Mucosa of descending colon (tissue), 3 donors: ENCODE measurements at regions not wholly inside any gene's neighbourhood (a gene's known extent, or its start where the extent isn't known, plus 50 kb on each side); places are given as distances from the start of the nearest gene placed in this dataset.

Experiments
- ATAC-seq: fragments of 200-7000 bp; cut with Tn5 transposase; one replicate; pipeline ENCODE4 v1.9.1; 2020; ENCODE audit warnings: mild to moderate bottlenecking, moderate library complexity
- DNase-seq, 3 donors: peaks; one replicate each; pipeline ENCODE4 v3.0.0-alpha.2; 2020
- H3K36me3 ChIP-seq: fragments of 200-600 bp; one replicate; pipeline ENCODE4 v1.8.0; 2021; ENCODE audit warnings: low read depth, mild to moderate bottlenecking
- H3K4me1 ChIP-seq: fragments of 200-600 bp; one replicate; pipeline ENCODE4 v1.8.0; 2021; ENCODE audit warnings: low read depth, mild to moderate bottlenecking
- H3K4me3 ChIP-seq: fragments of 200-600 bp; one replicate; pipeline ENCODE4 v1.8.0; 2021; ENCODE audit warnings: mild to moderate bottlenecking
- H3K9me3 ChIP-seq: fragments of 200-600 bp; one replicate; pipeline ENCODE4 v1.8.0; 2021; ENCODE audit warnings: mild to moderate bottlenecking
- intact Hi-C, 2 donors: fragments of 100-400 bp; cut with DNase I in 1 of 2; cut with micrococcal nuclease in 1 of 2; formaldehyde crosslinking; loops; one replicate each; pipeline versions ENCODE4 v1.11.0 to v1.11.1; 2022; cut with DNase I, micrococcal nuclease
- TF ChIP-seq, protein P1 (sequence below): fragments of 200-600 bp; IDR thresholded peaks from one replicate; pipeline ENCODE4 v1.8.0; 2022; ENCODE audit warnings: antibody characterized with exemption, mild to moderate bottlenecking
- donor health status: DM: no; HTN: no; CAD: no; lungs with moderate emphysema.
- donor health status: DM: no; HTN: no; CAD: no.
- donor health status: DM: no; HTN: yes; CAD: no.

DNA sequence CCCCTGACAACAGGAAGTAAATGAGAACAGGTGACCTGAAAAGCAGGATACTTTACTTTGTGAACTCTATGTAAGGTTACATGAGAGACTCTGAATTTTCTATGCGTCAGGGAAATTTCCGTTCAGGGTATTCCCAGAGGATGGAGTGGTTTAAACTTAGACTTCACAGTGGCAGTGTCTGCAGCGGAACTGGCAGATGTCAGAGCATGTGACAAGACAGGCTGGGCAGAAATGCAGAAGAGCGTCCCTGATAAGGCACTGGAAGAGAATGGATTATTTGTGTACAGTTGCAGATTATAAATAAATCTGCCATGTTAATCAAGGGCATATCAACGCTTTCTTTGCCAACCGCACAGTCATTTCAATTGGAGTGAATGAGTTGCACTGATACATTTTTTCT, 598.4 kb upstream of the ZNF717 start:
- no peaks in the 10 kb centered on the region for H3K36me3 ChIP-seq
- no peaks in the 10 kb centered on the region for H3K4me1 ChIP-seq
- no peak for ATAC-seq
- H3K4me3 ChIP-seq: no peak overlapping the region
- TF ChIP-seq, protein P1, sequence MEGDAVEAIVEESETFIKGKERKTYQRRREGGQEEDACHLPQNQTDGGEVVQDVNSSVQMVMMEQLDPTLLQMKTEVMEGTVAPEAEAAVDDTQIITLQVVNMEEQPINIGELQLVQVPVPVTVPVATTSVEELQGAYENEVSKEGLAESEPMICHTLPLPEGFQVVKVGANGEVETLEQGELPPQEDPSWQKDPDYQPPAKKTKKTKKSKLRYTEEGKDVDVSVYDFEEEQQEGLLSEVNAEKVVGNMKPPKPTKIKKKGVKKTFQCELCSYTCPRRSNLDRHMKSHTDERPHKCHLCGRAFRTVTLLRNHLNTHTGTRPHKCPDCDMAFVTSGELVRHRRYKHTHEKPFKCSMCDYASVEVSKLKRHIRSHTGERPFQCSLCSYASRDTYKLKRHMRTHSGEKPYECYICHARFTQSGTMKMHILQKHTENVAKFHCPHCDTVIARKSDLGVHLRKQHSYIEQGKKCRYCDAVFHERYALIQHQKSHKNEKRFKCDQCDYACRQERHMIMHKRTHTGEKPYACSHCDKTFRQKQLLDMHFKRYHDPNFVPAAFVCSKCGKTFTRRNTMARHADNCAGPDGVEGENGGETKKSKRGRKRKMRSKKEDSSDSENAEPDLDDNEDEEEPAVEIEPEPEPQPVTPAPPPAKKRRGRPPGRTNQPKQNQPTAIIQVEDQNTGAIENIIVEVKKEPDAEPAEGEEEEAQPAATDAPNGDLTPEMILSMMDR: no peak
- DNase-seq: no peak
- intact Hi-C loops: no loop called here
- peaks cover 17% of the 10 kb centered on the region for H3K9me3 ChIP-seq

- H3K36me3 ChIP-seq: no peaks in the 10 kb centered on the region
- ATAC-seq (no peak), DNase-seq (no peak)
- H3K4me1 ChIP-seq: no peaks in the 10 kb centered on the region
- peaks cover 19% of the 10 kb centered on the region for H3K9me3 ChIP-seq
- intact Hi-C loops: no loop called here
- TF ChIP-seq, protein P1: no peak
- H3K4me3 ChIP-seq: no peak overlapping the region
Measured at GRCh38 chr3:76387000-76387399, 601.7 kb upstream of the ZNF717 start.

- DNase-seq (no peak), ATAC-seq (no peak)
- Histone ChIP-seq H3K36me3 (no peaks in the 10 kb centered on the region), H3K4me3 (no peak overlapping the region), H3K4me1 (no peaks in the 10 kb centered on the region), H3K9me3 (no peaks in the 10 kb centered on the region)
- intact Hi-C loops: no loop called here
- TF ChIP-seq, protein P1: no peak
Measured at GRCh38 chr3:76400141-76400540, 614.8 kb upstream of the ZNF717 start.

DNA sequence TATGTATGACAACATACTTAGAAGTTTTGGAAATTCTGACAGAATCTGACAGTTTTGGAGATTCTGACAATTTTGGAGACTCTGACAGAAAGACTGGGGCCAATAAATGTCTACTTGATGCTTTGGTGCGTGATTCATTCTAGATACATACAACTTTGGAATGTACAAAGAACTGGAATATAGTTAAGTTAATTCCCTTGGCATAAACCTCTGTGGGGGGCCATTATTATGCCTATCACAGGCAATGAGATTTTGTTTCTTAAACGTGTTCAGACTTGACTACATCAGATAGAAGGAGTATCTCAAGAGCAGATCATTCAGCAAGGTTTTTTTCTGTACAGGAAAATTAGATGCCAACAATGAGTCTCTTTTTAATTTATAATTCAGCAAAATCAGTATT, 617.6 kb upstream of the ZNF717 start:
- no peaks in the 10 kb centered on the region for H3K36me3 ChIP-seq
- ATAC-seq (no peak), DNase-seq (no peak)
- H3K4me3 ChIP-seq: no peak overlapping the region
- no peaks in the 10 kb centered on the region for H3K9me3 ChIP-seq
- intact Hi-C loops: no loop called here
- TF ChIP-seq, protein P1: no peak
- no peaks in the 10 kb centered on the region for H3K4me1 ChIP-seq

DNA sequence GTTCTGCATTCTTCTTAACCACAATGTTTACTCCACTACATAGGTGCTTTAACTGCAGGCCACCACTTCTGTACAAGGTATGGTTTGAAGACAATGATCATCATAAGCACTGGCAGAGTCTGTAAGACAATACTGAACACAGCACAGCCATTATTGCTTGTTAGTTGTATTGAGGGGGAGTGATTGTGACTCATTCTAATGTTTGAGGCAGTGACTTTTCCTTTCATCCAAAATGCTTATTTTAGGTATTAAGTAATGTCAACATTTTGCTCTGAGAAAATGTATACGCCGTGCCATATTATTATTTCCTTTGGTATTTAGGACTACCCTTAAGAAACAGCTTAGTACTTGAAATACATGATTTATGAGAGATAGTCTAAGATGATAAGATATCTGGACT, 618.2 kb upstream of the ZNF717 start:
- Histone ChIP-seq H3K36me3 (no peaks in the 10 kb centered on the region), H3K4me3 (no peak overlapping the region), H3K9me3 (no peaks in the 10 kb centered on the region), H3K4me1 (no peaks in the 10 kb centered on the region)
- TF ChIP-seq, protein P1: no peak
- ATAC-seq (no peak), DNase-seq (no peak)
- intact Hi-C loops: no loop called here

- intact Hi-C loops: no loop called here
- no peak for ATAC-seq
- no peaks in the 10 kb centered on the region for H3K9me3 ChIP-seq
- no peak for DNase-seq
- TF ChIP-seq, protein P1: no peak
- no peak overlapping the region for H3K4me3 ChIP-seq
- no peaks in the 10 kb centered on the region for H3K36me3 ChIP-seq
- H3K4me1 ChIP-seq: no peaks in the 10 kb centered on the region
Measured at GRCh38 chr3:76405196-76405595, 619.8 kb upstream of the ZNF717 start.
